Activated CD8-positive, alpha-beta T cell treated with anti-CD3 and anti-CD28 coated beads, Interleukin-2, amount 10 ng/mL, durations not matched to agents 7 days and 5 days (primary cell): ENCODE measurements at regions not wholly inside any gene's neighbourhood (a gene's known extent, or its start where the extent isn't known, plus 50 kb on each side); places are given as distances from the start of the nearest gene placed in this dataset.

ENCODE experiments used
- ATAC-seq: fragments of 150-1000 bp; cut with Tn5 transposase; one replicate; pipeline ENCODE4 v1.10.0; 2021; ENCODE audit warnings: moderate library complexity
- CTCF ChIA-PET: fragments of 350-600 bp; sonication (Branson Sonifier 250); formaldehyde crosslinking; loops from one replicate; lab custom pipeline; 2021; ENCODE audit warnings: antibody characterized with exemption; lab: Charles Lee
- POLR2A ChIA-PET: fragments of 350-600 bp; sonication (Branson Sonifier 250); formaldehyde crosslinking; loops from one replicate; lab custom pipeline; 2021; ENCODE audit warnings: antibody characterized with exemption; lab: Charles Lee
- DNase-seq: peaks from one replicate; pipeline ENCODE4 v3.0.0-alpha.2; 2020
- H3K27ac Mint-ChIP-seq: one replicate; pipeline ENCODE4 v1.8.0; 2021; ENCODE audit warnings: mild to moderate bottlenecking, mixed read lengths
- H3K27me3 Mint-ChIP-seq: one replicate; pipeline ENCODE4 v1.8.0; 2021; ENCODE audit warnings: low read depth, mixed read lengths
- H3K36me3 Mint-ChIP-seq: one replicate; pipeline ENCODE4 v1.8.0; 2021; ENCODE audit warnings: low read depth, mixed read lengths
- H3K4me1 Mint-ChIP-seq: one replicate; pipeline ENCODE4 v1.8.0; 2021; ENCODE audit warnings: low read depth, mixed read lengths
- H3K4me3 Mint-ChIP-seq: one replicate; pipeline ENCODE4 v1.8.0; 2021; ENCODE audit warnings: mild to moderate bottlenecking, mixed read lengths
- H3K9me3 Mint-ChIP-seq: one replicate; pipeline ENCODE4 v1.8.0; 2022; ENCODE audit warnings: mixed read lengths; ENCODE audit not compliant: insufficient read depth

GRCh38 chr4:31391976-31392375 lies 671.8 kb downstream of the PCDH7 start:
- Mint-ChIP-seq H3K4me1 (no peaks in the 10 kb centered on the region), H3K9me3 (peaks cover 13% of the 10 kb centered on the region), H3K27ac (no peak overlapping the region), H3K36me3 (no peaks in the 10 kb centered on the region), H3K4me3 (no peak overlapping the region), H3K27me3 (no peaks in the 10 kb centered on the region)
- DNase-seq = no peak
- ATAC-seq = no peak
- ChIA-PET POLR2A (no interaction called here), CTCF (no interaction called here)

- ChIA-PET POLR2A (no interaction called here), CTCF (no interaction called here)
- Mint-ChIP-seq H3K36me3 (no peaks in the 10 kb centered on the region), H3K27me3 (no peaks in the 10 kb centered on the region), H3K4me3 (no peak overlapping the region), H3K27ac (no peak overlapping the region), H3K9me3 (peaks cover 13% of the 10 kb centered on the region), H3K4me1 (no peaks in the 10 kb centered on the region)
- DNase-seq (no peak), ATAC-seq (no peak)
Measured at GRCh38 chr4:31392923-31393322, 672.8 kb downstream of the PCDH7 start.

GRCh38 chr4:31408121-31408520 lies 688.0 kb downstream of the PCDH7 start:
- POLR2A ChIA-PET = no interaction called here
- no peak overlapping the region for H3K4me3 Mint-ChIP-seq
- no peaks in the 10 kb centered on the region for H3K36me3 Mint-ChIP-seq
- ATAC-seq (no peak), DNase-seq (no peak)
- no peak overlapping the region for H3K27ac Mint-ChIP-seq
- no peaks in the 10 kb centered on the region for H3K27me3 Mint-ChIP-seq
- H3K9me3 Mint-ChIP-seq = peaks cover 6% of the 10 kb centered on the region
- CTCF ChIA-PET = no interaction called here
- H3K4me1 Mint-ChIP-seq = no peaks in the 10 kb centered on the region

GRCh38 chr4:31411565-31411964 lies 691.4 kb downstream of the PCDH7 start:
- ChIA-PET CTCF (no interaction called here), POLR2A (no interaction called here)
- no peak overlapping the region for H3K4me3 Mint-ChIP-seq
- no peaks in the 10 kb centered on the region for H3K9me3 Mint-ChIP-seq
- no peaks in the 10 kb centered on the region for H3K27me3 Mint-ChIP-seq
- H3K36me3 Mint-ChIP-seq = no peaks in the 10 kb centered on the region
- no peaks in the 10 kb centered on the region for H3K4me1 Mint-ChIP-seq
- ATAC-seq (no peak), DNase-seq (no peak)
- H3K27ac Mint-ChIP-seq = no peak overlapping the region

- Mint-ChIP-seq H3K36me3 (no peaks in the 10 kb centered on the region), H3K27ac (no peak overlapping the region), H3K4me1 (no peaks in the 10 kb centered on the region), H3K9me3 (peaks cover 8% of the 10 kb centered on the region), H3K4me3 (no peak overlapping the region), H3K27me3 (no peaks in the 10 kb centered on the region)
- ATAC-seq (no peak), DNase-seq (no peak)
- ChIA-PET POLR2A (no interaction called here), CTCF (no interaction called here)
Measured at GRCh38 chr4:31415629-31416028, 695.5 kb downstream of the PCDH7 start.

- DNase-seq = no peak
- no peaks in the 10 kb centered on the region for H3K4me1 Mint-ChIP-seq
- ATAC-seq = no peak
- H3K27me3 Mint-ChIP-seq = no peaks in the 10 kb centered on the region
- CTCF ChIA-PET = no interaction called here
- peaks cover 8% of the 10 kb centered on the region for H3K9me3 Mint-ChIP-seq
- POLR2A ChIA-PET = no interaction called here
- H3K27ac Mint-ChIP-seq = no peak overlapping the region
- H3K36me3 Mint-ChIP-seq = no peaks in the 10 kb centered on the region
- H3K4me3 Mint-ChIP-seq = no peak overlapping the region
Measured at GRCh38 chr4:31416498-31416897, 696.3 kb downstream of the PCDH7 start.

GRCh38 chr4:31417040-31417439 lies 696.9 kb downstream of the PCDH7 start:
- no peaks in the 10 kb centered on the region for H3K36me3 Mint-ChIP-seq
- DNase-seq = no peak
- peaks cover 8% of the 10 kb centered on the region for H3K9me3 Mint-ChIP-seq
- H3K27ac Mint-ChIP-seq = no peak overlapping the region
- ChIA-PET CTCF (no interaction called here), POLR2A (no interaction called here)
- no peaks in the 10 kb centered on the region for H3K27me3 Mint-ChIP-seq
- H3K4me3 Mint-ChIP-seq = no peak overlapping the region
- no peaks in the 10 kb centered on the region for H3K4me1 Mint-ChIP-seq
- no peak for ATAC-seq

GRCh38 chr4:31422006-31422405 lies 701.8 kb downstream of the PCDH7 start:
- no peak for ATAC-seq
- H3K36me3 Mint-ChIP-seq = no peaks in the 10 kb centered on the region
- POLR2A ChIA-PET = no interaction called here
- H3K27ac Mint-ChIP-seq = no peak overlapping the region
- no peaks in the 10 kb centered on the region for H3K27me3 Mint-ChIP-seq
- peaks cover 12% of the 10 kb centered on the region for H3K9me3 Mint-ChIP-seq
- no peak for DNase-seq
- no peaks in the 10 kb centered on the region for H3K4me1 Mint-ChIP-seq
- no peak overlapping the region for H3K4me3 Mint-ChIP-seq
- CTCF ChIA-PET = no interaction called here

GRCh38 chr4:31427691-31428090 lies 707.5 kb downstream of the PCDH7 start:
- Mint-ChIP-seq H3K9me3 (peaks cover 11% of the 10 kb centered on the region), H3K4me3 (no peak overlapping the region), H3K27me3 (no peaks in the 10 kb centered on the region), H3K27ac (no peak overlapping the region), H3K36me3 (no peaks in the 10 kb centered on the region), H3K4me1 (no peaks in the 10 kb centered on the region)
- DNase-seq = no peak
- ChIA-PET POLR2A (no interaction called here), CTCF (no interaction called here)
- ATAC-seq = no peak

GRCh38 chr4:31442236-31442635 lies 722.1 kb downstream of the PCDH7 start:
- Mint-ChIP-seq H3K27ac (no peak overlapping the region), H3K27me3 (no peaks in the 10 kb centered on the region), H3K9me3 (no peaks in the 10 kb centered on the region), H3K4me3 (no peak overlapping the region), H3K4me1 (no peaks in the 10 kb centered on the region), H3K36me3 (no peaks in the 10 kb centered on the region)
- POLR2A ChIA-PET = no interaction called here
- ATAC-seq (no peak), DNase-seq (no peak)
- CTCF ChIA-PET = no interaction called here

GRCh38 chr4:31445526-31445925 lies 725.4 kb downstream of the PCDH7 start:
- Mint-ChIP-seq H3K27me3 (no peaks in the 10 kb centered on the region), H3K27ac (no peak overlapping the region), H3K36me3 (no peaks in the 10 kb centered on the region), H3K4me3 (no peak overlapping the region), H3K9me3 (peaks cover 10% of the 10 kb centered on the region), H3K4me1 (no peaks in the 10 kb centered on the region)
- CTCF ChIA-PET = no interaction called here
- ATAC-seq (no peak), DNase-seq (no peak)
- POLR2A ChIA-PET = no interaction called here

GRCh38 chr4:31455612-31456011 lies 735.4 kb downstream of the PCDH7 start:
- POLR2A ChIA-PET = no interaction called here
- CTCF ChIA-PET = interaction anchor here (1.2 kb wide), 1 partner anchor 11 kb away, joined by 4 read pairs; no protein-coding TSS in a partner anchor
- no peaks in the 10 kb centered on the region for H3K36me3 Mint-ChIP-seq
- H3K27ac Mint-ChIP-seq = no peak overlapping the region
- no peaks in the 10 kb centered on the region for H3K4me1 Mint-ChIP-seq
- H3K4me3 Mint-ChIP-seq = no peak overlapping the region
- DNase-seq (no peak), ATAC-seq (no peak)
- H3K9me3 Mint-ChIP-seq = peaks cover 11% of the 10 kb centered on the region
- H3K27me3 Mint-ChIP-seq = no peaks in the 10 kb centered on the region

- ChIA-PET CTCF (no interaction called here), POLR2A (no interaction called here)
- ATAC-seq = no peak
- Mint-ChIP-seq H3K9me3 (peaks cover 4% of the 10 kb centered on the region), H3K27ac (no peak overlapping the region), H3K27me3 (no peaks in the 10 kb centered on the region), H3K4me3 (no peak overlapping the region), H3K4me1 (no peaks in the 10 kb centered on the region), H3K36me3 (no peaks in the 10 kb centered on the region)
- no peak for DNase-seq
Measured at GRCh38 chr4:31458813-31459212, 738.6 kb downstream of the PCDH7 start.
